Trophoblast cell (in vitro differentiated cells and primary cell): ENCODE measurements at regions not wholly inside any gene's neighbourhood (a gene's known extent, or its start where the extent isn't known, plus 50 kb on each side); places are given as distances from the start of the nearest gene placed in this dataset.
"Not testable (repeated sequence)": the region's sequence is repeated elsewhere in the genome, so short reads cannot be mapped to it uniquely, and the experiment has no call there.

ENCODE experiments used
- DNase-seq, 2 donors: peaks; one replicate each; pipeline ENCODE4 v3.0.0-alpha.2; 2016
- H2AFZ ChIP-seq: 2 replicates; pipeline ENCODE4 v1.6.1; 2013; ENCODE audit warnings: low read length, moderate library complexity, mild to moderate bottlenecking; ENCODE audit not compliant: insufficient read depth, poor library complexity
- H2AK5ac ChIP-seq: 2 replicates; pipeline ENCODE4 v1.6.1; 2013; ENCODE audit warnings: mild to moderate bottlenecking, low read length
- H2BK120ac ChIP-seq: 2 replicates; pipeline ENCODE4 v1.6.1; 2013; ENCODE audit warnings: low read length, mild to moderate bottlenecking, moderate library complexity; ENCODE audit not compliant: insufficient read depth, poor library complexity
- H2BK12ac ChIP-seq: 2 replicates; pipeline ENCODE4 v1.6.1; 2013; ENCODE audit warnings: mild to moderate bottlenecking, low read length, moderate library complexity
- H2BK5ac ChIP-seq: 2 replicates; pipeline ENCODE4 v1.6.1; 2013; ENCODE audit warnings: low read length, low read depth, moderate library complexity, mild to moderate bottlenecking; ENCODE audit not compliant: poor library complexity
- H3K14ac ChIP-seq: 2 replicates; pipeline ENCODE4 v1.6.1; 2013; ENCODE audit warnings: mild to moderate bottlenecking, low read length
- H3K18ac ChIP-seq: 2 replicates; pipeline ENCODE4 v1.6.1; 2013; ENCODE audit warnings: mild to moderate bottlenecking, low read length
- H3K23ac ChIP-seq: 2 replicates; pipeline ENCODE4 v1.6.1; 2013; ENCODE audit warnings: low read length
- H3K27ac ChIP-seq: 2 replicates; pipeline ENCODE4 v1.5.1; 2013; ENCODE audit warnings: low read depth, mild to moderate bottlenecking, inconsistent platforms, low read length, moderate library complexity
- H3K27me3 ChIP-seq: 2 replicates; pipeline ENCODE4 v1.6.1; 2013; ENCODE audit warnings: inconsistent platforms, mild to moderate bottlenecking, low read length, moderate library complexity; ENCODE audit not compliant: insufficient read depth
- H3K36me3 ChIP-seq, 2 experiments: 1 replicate in 1 of 2; 2 replicates in 1 of 2; pipeline ENCODE4 v1.6.1; 2013; ENCODE audit warnings: low read length in 2 of 2, mild to moderate bottlenecking in 2 of 2, moderate library complexity in 1 of 2; ENCODE audit not compliant: insufficient read depth in 2 of 2, control insufficient read depth in 1 of 2
- H3K4ac ChIP-seq: 2 replicates; pipeline ENCODE4 v1.6.1; 2013; ENCODE audit warnings: low read depth, mild to moderate bottlenecking, low read length, moderate library complexity
- H3K4me1 ChIP-seq, 2 experiments: 1 replicate in 1 of 2; 2 replicates in 1 of 2; pipeline ENCODE4 v1.6.1; 2013; ENCODE audit warnings: low read length in 2 of 2, mild to moderate bottlenecking in 2 of 2, moderate library complexity in 1 of 2; ENCODE audit not compliant: insufficient read depth in 2 of 2, control insufficient read depth in 1 of 2
- H3K4me2 ChIP-seq: 2 replicates; pipeline ENCODE4 v1.6.1; 2013; ENCODE audit warnings: inconsistent platforms, mild to moderate bottlenecking, low read length, moderate library complexity
- H3K4me3 ChIP-seq: 2 replicates; pipeline ENCODE4 v1.5.1; 2013; ENCODE audit warnings: mild to moderate bottlenecking, low read depth, low read length, inconsistent platforms
- H3K79me1 ChIP-seq: one replicate; pipeline ENCODE4 v1.6.1; 2013; ENCODE audit warnings: low read length
- H3K79me2 ChIP-seq: 2 replicates; pipeline ENCODE4 v1.6.1; 2013; ENCODE audit warnings: low read length, mild to moderate bottlenecking; ENCODE audit not compliant: control insufficient read depth, insufficient read depth, poor library complexity
- H3K9ac ChIP-seq: 2 replicates; pipeline ENCODE4 v1.6.1; 2013; ENCODE audit warnings: mild to moderate bottlenecking, low read length
- H3K9me3 ChIP-seq: 2 replicates; pipeline ENCODE4 v1.6.1; 2013; ENCODE audit warnings: low read depth, mild to moderate bottlenecking, control low read depth, inconsistent platforms, low read length; ENCODE audit not compliant: insufficient read depth
- H4K12ac ChIP-seq: 2 replicates; pipeline ENCODE4 v1.6.1; 2013; ENCODE audit warnings: low read depth, mild to moderate bottlenecking, low read length, moderate library complexity
- H4K8ac ChIP-seq: 2 replicates; pipeline ENCODE4 v1.6.1; 2013; ENCODE audit warnings: low read depth, mild to moderate bottlenecking, low read length, moderate library complexity
- H4K91ac ChIP-seq: one replicate; pipeline ENCODE4 v1.6.1; 2013; ENCODE audit warnings: low read depth, mild to moderate bottlenecking, low read length, moderate library complexity
- WGBS: extraction: QIAGEN DNeasy Blood & Tissue Kit; methylation state at CpG from one replicate; pipeline ENCODE4 v1.1.7; 2013; ENCODE audit warnings: missing lambda C conversion rate; ENCODE audit not compliant: insufficient read length, insufficient coverage; ENCODE audit errors: extremely low coverage; 5-methylcytosine and 5-hydroxymethylcytosine counted together

DNA sequence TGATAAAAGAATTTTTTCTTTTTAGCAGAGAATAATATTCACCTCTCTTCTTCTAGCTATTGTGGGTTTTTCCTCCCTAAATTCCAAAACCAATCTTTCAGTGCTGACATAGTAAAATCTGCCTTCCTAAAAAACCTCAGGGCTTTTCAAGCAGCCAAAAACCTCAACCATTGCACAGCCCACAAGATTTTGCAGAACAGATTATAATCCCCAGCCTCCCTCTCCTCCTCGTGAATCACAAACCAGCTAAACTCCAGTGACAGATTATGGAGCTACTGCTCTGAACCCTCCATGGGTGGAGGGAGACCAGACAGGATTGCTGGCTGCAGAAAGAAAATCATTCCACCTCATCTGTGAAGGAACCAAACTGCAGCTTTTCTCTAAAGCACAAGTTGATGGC lies 341.6 kb downstream of the SOX9 start:
- Histone ChIP-seq H3K9me3 (no peaks in the 10 kb centered on the region), H3K4ac (no peak overlapping the region), H3K4me2 (no peak overlapping the region), H2BK12ac (no peak overlapping the region), H3K79me1 (peaks cover 10% of the 10 kb centered on the region), H3K18ac (no peak overlapping the region), H2AFZ (no peak overlapping the region), H3K14ac (no peak overlapping the region), H2AK5ac (no peak overlapping the region), H3K27me3 (no peaks in the 10 kb centered on the region), H2BK5ac (no peak overlapping the region), H3K4me1 (peaks cover 25 to 44% of the 10 kb centered on the region in 2 experiments), H2BK120ac (no peak overlapping the region), H3K9ac (no peak overlapping the region), H4K12ac (no peak overlapping the region), H3K36me3 (no peaks in the 10 kb centered on the region), H4K8ac (no peak overlapping the region), H3K79me2 (no peaks in the 10 kb centered on the region), H3K4me3 (no peak overlapping the region), H3K27ac (no peak overlapping the region), H4K91ac (no peak overlapping the region), H3K23ac (no peak overlapping the region)
- no CpG with 5 or more reads among the region's 1 CpG for WGBS
- DNase-seq: no peak

DNA sequence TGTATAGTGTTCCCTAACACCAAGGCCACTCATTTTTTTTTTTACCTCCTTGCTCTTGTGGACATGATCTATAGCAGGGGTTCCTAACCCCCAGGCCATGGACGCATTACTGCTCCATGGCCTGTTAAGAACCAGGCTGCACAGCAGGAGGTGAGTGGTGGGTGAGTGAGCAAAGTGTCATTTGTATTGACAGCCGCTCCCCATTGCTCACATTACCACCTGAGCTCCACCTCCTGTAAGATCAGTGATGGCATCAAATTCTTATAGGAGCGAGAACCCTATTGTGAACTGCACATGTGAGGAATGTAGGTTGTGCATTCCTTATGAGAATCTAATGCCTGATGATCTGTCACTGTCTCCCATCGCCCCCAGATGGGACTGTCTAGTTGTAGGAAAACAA lies 342.0 kb downstream of the SOX9 start:
- H2BK120ac ChIP-seq: no peak overlapping the region
- H3K4me1 ChIP-seq: peaks cover 25 to 46% of the 10 kb centered on the region in 2 experiments
- H3K18ac ChIP-seq: no peak overlapping the region
- H2BK5ac ChIP-seq: no peak overlapping the region
- H3K23ac ChIP-seq: no peak overlapping the region
- H3K4ac ChIP-seq: no peak overlapping the region
- peaks cover 10% of the 10 kb centered on the region for H3K79me1 ChIP-seq
- no peaks in the 10 kb centered on the region for H3K9me3 ChIP-seq
- no peak overlapping the region for H4K91ac ChIP-seq
- H2AK5ac ChIP-seq: no peak overlapping the region
- no peaks in the 10 kb centered on the region for H3K27me3 ChIP-seq
- no peak overlapping the region for H3K4me3 ChIP-seq
- DNase-seq: peak in 1 of 2 donors; percentile 26
- H2BK12ac ChIP-seq: no peak overlapping the region
- H3K79me2 ChIP-seq: no peaks in the 10 kb centered on the region
- no peak overlapping the region for H3K9ac ChIP-seq
- no peak overlapping the region for H3K14ac ChIP-seq
- H3K36me3 ChIP-seq: no peaks in the 10 kb centered on the region
- H3K27ac ChIP-seq: no peak overlapping the region
- WGBS: no CpG with 5 or more reads among the region's 4 CpGs
- no peak overlapping the region for H2AFZ ChIP-seq
- H4K12ac ChIP-seq: no peak overlapping the region
- no peak overlapping the region for H3K4me2 ChIP-seq
- no peak overlapping the region for H4K8ac ChIP-seq

DNA sequence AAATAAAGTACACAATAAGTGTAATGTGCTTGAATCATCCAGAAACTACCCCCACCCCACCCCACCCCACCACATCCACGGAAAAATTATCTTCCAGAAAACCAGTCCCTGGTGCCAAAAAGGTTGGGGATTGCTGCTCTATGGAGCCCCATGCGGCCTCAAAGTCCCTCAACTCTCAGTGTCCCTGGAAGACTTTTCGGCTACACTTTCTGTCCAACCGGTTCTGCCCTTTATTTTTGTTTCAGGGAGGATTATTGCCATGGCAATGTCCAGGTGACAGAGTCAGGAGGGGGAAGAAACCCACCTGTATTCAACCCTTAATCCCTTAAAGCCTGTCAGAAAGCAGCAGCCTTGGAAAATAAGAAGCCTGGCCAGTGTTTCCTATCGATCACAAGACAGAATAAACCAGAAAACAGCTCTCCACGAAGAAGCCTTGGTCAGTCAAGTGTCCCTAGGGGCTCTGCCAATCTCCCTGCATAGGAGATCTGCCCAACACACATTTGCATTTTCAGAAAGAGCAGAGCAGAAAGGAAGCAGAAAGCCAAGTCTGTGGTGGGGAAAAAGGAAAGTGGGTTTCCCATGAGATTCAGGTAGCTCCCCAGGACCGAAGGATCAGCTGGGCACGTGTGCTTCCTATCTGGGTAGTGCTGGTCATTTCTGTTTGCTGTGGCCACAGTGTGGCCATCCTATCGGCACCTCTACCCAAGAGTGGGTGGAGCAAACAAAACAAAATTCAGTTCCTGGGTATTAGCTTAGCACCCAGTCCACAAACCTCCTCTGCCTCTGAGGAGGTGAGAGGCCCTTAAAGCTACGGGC lies 342.7 kb downstream of the SOX9 start:
- Histone ChIP-seq H2BK12ac (no peak overlapping the region), H3K23ac (no peak overlapping the region), H3K79me1 (peaks cover 11% of the 10 kb centered on the region), H3K27me3 (no peaks in the 10 kb centered on the region), H3K27ac (no peak overlapping the region), H2AK5ac (peak overlapping the region; percentile 26), H3K4ac (no peak overlapping the region), H3K9me3 (no peaks in the 10 kb centered on the region), H4K12ac (no peak overlapping the region), H3K14ac (no peak overlapping the region), H3K4me1 (peaks cover 25 to 46% of the 10 kb centered on the region in 2 experiments), H4K8ac (no peak overlapping the region), H3K79me2 (no peaks in the 10 kb centered on the region), H3K9ac (no peak overlapping the region), H2BK5ac (no peak overlapping the region), H2AFZ (no peak overlapping the region), H3K36me3 (no peaks in the 10 kb centered on the region), H2BK120ac (peak overlapping the region; percentile 19), H3K18ac (no peak overlapping the region), H3K4me3 (no peak overlapping the region), H3K4me2 (no peak overlapping the region), H4K91ac (peak overlapping the region; percentile 65)
- DNase-seq: peak in 1 of 2 donors; percentile 59
- no CpG with 5 or more reads among the region's 10 CpGs for WGBS

- Histone ChIP-seq H3K79me1 (peaks cover 11% of the 10 kb centered on the region), H3K4me1 (peaks cover 25 to 47% of the 10 kb centered on the region in 2 experiments)
- H3K4me2 ChIP-seq, H3K9ac ChIP-seq, H2BK5ac ChIP-seq, H3K36me3 ChIP-seq, H4K91ac ChIP-seq, H3K18ac ChIP-seq, H3K4me3 ChIP-seq, H3K79me2 ChIP-seq, H3K27me3 ChIP-seq, H3K9me3 ChIP-seq, H3K27ac ChIP-seq, H2AK5ac ChIP-seq, H2BK120ac ChIP-seq, H4K8ac ChIP-seq, H2BK12ac ChIP-seq, H3K23ac ChIP-seq, H4K12ac ChIP-seq, H3K14ac ChIP-seq, H3K4ac ChIP-seq, DNase-seq, H2AFZ ChIP-seq: not testable (repeated sequence)
- WGBS: no CpG with 5 or more reads among the region's 5 CpGs
Measured at GRCh38 chr17:72464221-72464620, 343.4 kb downstream of the SOX9 start.
